Ecto neural progenitor cell (in vitro differentiated cells): ENCODE measurements at regions not wholly inside any gene's neighbourhood (a gene's known extent, or its start where the extent isn't known, plus 50 kb on each side); places are given as distances from the start of the nearest gene placed in this dataset.
A peak's percentile ranks its signal among the peaks of the same experiment; 100 is the strongest.
"Not testable (repeated sequence)": the region's sequence is repeated elsewhere in the genome, so short reads cannot be mapped to it uniquely, and the experiment has no call there.

ENCODE experiments used
- DNase-seq: peaks from one replicate; pipeline ENCODE4 v3.0.0-alpha.2; 2018; ENCODE audit warnings: low spot score

DNA sequence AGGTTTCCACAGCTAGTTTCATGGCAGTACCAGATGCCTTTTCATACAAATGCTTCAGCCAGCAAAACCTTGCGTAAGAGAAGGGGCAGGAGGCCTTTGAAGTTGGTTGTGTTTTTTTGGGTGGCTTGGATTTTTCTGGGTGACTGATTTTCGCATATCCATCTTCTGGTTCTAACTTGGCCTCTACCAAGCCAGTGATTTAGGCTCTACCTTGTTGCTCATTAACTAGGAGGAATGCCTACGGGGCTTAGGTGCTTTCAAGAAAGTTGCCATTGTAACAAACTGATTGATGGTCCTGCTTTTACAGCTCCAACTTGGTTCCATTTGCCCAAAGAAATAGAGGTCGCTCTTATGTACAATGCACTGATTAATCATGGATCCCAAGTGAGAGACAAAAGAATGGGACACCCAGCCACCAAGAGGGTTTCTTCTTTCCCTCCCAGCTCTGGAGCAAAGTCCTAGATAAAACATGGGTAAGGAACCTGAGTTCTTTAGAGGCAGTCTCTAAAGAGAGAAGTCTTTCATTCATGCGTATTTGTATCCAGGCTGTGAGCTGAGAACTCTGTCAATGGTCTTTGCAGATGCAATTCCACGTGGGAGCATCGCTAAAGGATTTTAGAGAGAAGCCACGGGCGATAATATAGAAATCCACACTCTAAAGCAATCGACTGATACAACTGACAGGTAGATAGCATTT, 92.1 kb upstream of the FGFR2 start:
- no peak for DNase-seq

DNA sequence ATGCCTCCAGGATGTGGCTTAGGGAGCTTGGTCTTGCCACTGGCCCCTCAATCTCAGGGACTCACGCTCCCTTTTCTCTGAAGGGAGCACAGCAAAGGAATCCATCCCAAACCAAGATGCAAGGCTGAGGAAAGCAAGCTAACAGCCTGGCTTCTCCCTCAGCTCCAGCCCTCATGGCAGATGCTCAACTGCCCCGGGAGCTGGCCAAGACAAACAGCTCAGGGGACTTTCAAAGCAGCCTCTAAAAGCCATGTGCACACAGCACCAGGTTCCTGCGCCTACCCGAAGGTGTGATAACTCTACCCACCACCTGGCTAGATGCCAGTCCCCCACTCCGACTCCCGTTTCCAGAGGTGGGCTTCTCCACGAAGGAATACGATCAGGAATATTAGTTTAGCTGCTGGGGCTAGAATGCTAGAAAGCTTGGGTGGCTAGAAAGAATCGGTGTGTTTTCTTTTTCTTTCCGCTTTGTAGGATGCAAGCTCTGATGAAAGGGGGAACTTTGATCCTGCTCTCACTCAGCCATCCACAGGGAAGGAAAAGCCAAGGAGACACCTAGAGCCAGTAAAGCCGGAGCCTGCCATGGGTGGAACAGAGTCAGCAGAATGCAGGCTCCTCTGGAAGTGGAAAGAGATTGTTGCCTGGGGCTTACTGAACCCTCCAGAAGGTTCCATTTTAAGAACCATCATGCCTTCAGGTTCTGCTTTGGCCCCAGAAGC, 89.0 kb upstream of the FGFR2 start:
- no peak for DNase-seq

GRCh38 chr10:121684276-121684675, 86.0 kb upstream of the FGFR2 start:
- DNase-seq: no peak

- peak; percentile 86 for DNase-seq
Observed at GRCh38 chr10:121683816-121684215, 85.6 kb upstream of the FGFR2 start.

DNA sequence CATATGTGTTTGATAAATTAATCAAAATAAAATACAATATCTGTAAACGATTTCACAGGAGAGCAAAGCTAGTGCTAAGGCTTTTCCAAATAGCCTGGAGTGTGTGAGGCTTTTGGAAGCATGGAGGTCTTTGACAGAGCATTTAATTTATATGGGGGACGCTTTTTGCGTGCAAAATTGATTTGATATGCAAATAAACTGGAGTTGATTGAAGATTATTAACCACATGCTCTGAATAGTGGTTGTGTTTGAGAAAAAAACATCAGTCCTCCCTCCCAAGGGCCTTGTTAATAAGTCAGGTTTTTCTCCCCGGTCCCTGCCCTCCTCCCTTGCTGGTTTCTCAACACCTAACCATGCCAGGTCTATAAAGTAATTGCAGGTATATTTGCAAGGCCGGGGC, 85.1 kb upstream of the FGFR2 start:
- DNase-seq: no peak

GRCh38 chr10:121681997-121682687, 83.9 kb upstream of the FGFR2 start:
- no peak for DNase-seq

DNA sequence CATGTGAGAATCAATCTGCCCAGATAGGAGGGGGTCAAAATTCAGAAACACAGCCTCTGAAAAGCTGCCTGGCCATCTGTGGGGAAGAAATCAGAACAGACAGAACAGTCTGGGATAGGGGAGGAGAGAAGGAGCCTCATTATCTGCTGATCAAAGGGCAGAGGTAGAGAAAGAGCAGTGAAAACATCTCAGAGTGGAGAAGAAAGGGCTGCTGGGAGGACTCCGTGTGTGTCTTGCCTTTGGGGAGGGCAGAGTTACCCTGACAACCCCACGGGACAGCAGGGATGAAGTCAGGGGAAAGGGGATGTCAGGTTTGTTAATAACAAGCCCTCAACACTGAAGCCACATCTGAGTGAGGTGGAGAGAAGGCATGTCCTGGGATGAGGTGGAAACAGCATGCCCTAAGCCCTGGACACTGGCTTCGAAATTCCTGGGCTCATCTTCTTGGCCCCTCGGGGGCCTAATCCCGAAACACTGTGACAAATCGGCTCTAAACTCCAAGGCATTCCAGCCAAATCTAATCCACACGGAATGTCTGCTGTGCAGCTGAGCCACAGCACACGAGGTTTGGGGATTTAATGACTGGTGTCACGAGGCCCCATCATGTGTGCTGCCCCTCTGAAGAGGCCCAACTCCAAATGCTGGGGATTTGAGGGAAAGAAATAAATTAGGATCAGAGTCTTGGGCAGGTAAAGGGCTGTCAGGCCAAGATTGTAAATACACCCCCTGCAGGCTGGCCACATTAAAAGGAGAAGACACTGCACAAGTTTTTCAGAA, 82.8 kb upstream of the FGFR2 start:
- peak; percentile 89 for DNase-seq

DNA sequence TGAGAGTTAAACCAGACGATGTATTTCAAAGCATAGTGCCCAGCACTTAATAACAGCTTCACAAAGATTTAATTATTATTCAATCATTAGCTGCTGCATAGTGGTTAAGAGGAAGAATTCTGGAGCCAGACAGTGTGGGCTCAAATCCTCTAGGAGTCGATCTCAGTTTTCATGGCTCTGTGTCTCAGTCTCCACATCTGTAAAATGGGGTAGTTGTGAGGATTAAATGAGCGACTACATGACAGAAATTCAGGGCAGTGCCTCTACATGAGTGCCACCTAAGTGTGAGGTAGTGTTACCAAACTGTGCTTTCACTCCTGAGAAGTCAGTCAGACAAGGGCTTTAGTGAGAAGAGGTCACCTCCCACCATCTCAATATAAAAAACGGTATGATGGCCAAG, 81.7 kb upstream of the FGFR2 start:
- no peak for DNase-seq

- no peak for DNase-seq
Observed at GRCh38 chr10:121678631-121679174, 80.5 kb upstream of the FGFR2 start.

- no peak for DNase-seq
Observed at GRCh38 chr10:121677880-121678279, 79.6 kb upstream of the FGFR2 start.

DNA sequence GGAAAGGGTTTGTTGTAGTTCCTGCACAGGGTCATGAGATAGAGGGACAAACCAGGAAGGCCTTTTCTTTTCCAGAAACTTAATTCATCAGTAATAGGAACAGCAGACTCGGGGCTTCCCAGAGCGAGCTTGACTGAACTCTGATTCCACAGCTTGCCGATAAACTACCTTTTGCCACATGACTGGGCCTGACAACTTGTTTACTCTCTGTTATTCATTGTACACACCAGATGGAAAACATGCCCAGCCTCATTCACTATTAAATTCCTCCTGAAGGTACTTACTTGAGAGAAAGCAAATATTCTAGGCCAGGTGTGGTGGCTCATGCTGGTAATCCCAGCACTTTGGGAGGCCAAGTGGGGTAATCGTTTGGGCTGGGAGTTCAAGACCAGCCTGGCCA, 77.1 kb upstream of the FGFR2 start:
- DNase-seq: no peak

- DNase-seq: no peak
Observed at GRCh38 chr10:121674885-121675284, 76.6 kb upstream of the FGFR2 start.

DNA sequence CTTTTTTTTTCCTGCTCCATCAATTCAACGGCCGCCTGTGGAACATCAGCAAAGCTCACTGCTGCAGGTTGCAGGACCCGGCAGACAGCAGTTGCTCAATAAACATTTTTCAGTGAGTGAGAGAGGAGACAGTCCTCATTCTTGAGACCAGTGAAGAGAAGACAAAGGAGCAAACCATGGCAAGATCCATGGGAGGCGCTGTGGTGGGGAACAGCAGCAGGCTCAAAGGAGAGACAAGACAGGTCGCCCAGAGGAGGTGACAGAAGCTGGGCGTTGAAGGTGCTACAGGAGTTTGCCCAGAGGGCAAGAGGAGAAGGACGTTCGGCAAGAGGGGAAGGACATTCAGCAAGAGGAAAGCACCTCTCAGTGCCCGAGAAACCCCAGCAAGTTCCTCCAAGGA, 74.5 kb upstream of the FGFR2 start:
- DNase-seq: no peak

GRCh38 chr10:121669840-121670239, 71.6 kb upstream of the FGFR2 start:
- not testable (repeated sequence) for DNase-seq

GRCh38 chr10:121669028-121669374, 70.8 kb upstream of the FGFR2 start:
- no peak for DNase-seq

DNA sequence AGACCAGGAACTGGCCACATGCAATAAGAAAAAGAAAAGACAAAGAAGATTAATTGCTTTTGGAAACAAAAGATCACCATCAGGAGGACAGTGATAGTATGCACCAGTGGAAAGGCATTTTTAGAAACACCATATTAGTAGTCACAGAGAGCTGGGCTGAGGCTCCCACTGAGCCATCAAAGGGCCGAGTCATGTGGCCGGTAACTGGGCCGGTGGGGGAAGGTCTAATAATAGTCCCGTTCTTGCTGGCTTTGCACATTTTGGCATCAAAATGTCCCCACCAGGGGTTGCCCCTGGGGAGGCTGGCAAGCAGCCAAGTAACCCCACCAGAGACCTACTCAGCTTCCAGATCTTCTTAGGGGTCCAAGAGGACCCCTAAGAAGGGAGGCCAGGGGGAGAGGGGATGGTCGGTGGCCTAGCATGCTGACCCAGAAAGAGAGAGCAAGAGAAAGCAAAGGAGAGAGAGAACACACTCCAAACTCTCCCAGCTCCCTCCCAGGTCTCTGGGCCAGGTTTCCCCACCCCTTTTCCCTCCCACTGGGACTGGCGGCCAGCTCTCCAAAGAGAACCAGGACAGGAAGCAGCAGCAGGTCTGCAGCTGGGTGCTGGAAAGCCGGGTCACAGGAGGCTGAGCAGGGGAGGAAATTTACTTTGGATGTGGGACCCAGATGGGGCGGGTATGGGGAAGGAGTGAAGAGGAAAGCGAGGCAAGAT, 70.2 kb upstream of the FGFR2 start:
- peak; percentile 70 for DNase-seq

- DNase-seq: no peak
Observed at GRCh38 chr10:121667948-121668313, 69.7 kb upstream of the FGFR2 start.

GRCh38 chr10:121665809-121666208, 67.6 kb upstream of the FGFR2 start:
- DNase-seq: no peak

GRCh38 chr10:121664671-121665070, 66.4 kb upstream of the FGFR2 start:
- DNase-seq: no peak

DNA sequence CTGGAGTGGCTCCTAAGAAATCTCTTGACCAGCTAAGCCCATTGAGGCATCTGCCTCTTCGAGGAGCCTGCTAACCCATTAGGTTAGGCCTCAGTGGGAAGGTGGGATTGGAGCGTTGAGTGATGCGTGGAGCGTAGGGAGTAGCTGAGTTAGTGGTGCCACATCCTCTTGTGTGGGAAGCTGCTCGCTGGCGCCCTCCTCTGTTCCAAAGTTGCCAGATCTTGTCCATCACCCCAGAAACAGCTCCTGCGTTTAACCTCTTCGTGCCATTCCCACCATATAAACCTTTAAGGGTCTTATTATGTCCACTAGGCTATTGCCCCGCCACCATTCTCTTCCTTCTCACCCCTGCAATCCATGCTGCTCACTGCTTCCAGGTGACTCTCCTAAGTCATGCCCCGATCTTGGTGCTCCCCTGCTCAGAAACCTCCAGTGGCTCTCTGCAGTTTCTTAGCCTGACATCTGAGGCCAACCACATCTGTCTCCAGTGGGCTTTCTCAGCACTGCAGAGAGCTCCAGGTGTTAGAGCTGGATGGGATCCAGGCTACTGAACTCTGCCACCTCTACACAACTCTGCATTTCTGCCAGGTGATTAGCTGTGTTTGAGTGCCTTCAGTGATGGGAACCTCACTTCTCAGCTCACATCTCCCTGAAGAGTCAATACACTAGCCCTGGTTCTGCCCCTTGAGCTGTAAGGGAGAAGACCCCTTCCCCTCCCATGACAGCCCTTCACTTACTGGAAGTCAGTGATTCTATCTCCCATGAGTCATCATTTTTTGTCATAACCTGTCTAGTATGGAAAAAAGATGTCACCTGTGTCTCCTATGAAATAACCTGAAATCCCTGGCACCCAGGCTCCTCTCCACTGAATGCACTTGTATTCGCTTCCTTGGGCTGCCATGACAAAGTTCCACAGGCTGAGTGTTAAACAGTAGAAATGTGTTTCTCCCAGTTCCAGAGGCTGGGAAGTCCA, 65.0 kb upstream of the FGFR2 start:
- DNase-seq: peak; percentile 79
